ENCODE measurements at regions not wholly inside any gene's neighbourhood (a gene's known extent, or its start where the extent isn't known, plus 50 kb on each side); places are given as distances from the start of the nearest gene placed in this dataset.

- TF ChIP-seq REST (IDR thresholded peaks at IDR 0.05; ENCODE audit: borderline replicate concordance) (peak; percentile 5; the same call in 1 of the 2 replicates), REST (CRISPR knock-in tag; IDR thresholded peaks at IDR 0.05; ENCODE audit: low read depth) (no peak), FOXK2 (conservative IDR thresholded peaks at IDR 0.05 in 1 of 2, IDR thresholded peaks at IDR 0.05 in 1 of 2; ENCODE audit: low read depth in 2 of 2) (peak in 1 of 2 experiments; percentile 63; a peak in 3 of 4 replicates), ZNF511 (CRISPR knock-in tag; IDR thresholded peaks at IDR 0.05) (no peak), ARNT (IDR thresholded peaks at IDR 0.05) (0 out of 4 replicates have a peak, but pooled peaks of 1 of the 2 experiments have one; percentile 24)
These were observed 93.4 kb downstream of the PHLDA1 start (continued) for GRCh38 chr12:75938189-75938588.
